ENCODE measurements at regions not wholly inside any gene's neighbourhood (a gene's known extent, or its start where the extent isn't known, plus 50 kb on each side); places are given as distances from the start of the nearest gene placed in this dataset.

DNA sequence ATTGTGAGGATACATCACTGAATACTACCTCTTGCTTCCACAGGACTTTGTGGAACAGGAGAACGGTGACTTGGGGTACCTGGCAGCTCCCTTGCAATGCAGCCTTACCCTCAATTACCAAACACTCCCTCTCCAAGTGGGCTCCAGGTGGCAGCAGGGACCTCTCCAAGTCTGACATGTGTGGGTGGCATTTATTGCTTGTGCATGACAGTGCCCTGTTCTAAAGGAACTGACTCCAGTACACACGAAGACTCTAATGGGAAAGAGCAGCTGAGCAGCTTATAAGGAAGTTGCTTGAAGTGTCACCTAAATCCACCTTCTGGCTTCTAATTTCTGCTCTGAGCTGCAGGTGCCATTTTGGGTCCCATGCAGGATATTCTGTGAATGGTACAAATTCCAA is 174.1 kb upstream of the SLCO3A1 start (continued):
- TF ChIP-seq EZH2 (IDR thresholded peaks at IDR 0.05; ENCODE audit: low read depth, unreplicated experiment) (no peak), ZNF114 (CRISPR knock-in tag; IDR thresholded peaks at IDR 0.05) (no peak), STAT1 (IDR thresholded peaks at IDR 0.05; ENCODE audit: unreplicated experiment) (no peak)
- TF ChIP-seq, protein P1, sequence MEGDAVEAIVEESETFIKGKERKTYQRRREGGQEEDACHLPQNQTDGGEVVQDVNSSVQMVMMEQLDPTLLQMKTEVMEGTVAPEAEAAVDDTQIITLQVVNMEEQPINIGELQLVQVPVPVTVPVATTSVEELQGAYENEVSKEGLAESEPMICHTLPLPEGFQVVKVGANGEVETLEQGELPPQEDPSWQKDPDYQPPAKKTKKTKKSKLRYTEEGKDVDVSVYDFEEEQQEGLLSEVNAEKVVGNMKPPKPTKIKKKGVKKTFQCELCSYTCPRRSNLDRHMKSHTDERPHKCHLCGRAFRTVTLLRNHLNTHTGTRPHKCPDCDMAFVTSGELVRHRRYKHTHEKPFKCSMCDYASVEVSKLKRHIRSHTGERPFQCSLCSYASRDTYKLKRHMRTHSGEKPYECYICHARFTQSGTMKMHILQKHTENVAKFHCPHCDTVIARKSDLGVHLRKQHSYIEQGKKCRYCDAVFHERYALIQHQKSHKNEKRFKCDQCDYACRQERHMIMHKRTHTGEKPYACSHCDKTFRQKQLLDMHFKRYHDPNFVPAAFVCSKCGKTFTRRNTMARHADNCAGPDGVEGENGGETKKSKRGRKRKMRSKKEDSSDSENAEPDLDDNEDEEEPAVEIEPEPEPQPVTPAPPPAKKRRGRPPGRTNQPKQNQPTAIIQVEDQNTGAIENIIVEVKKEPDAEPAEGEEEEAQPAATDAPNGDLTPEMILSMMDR (conservative IDR thresholded peaks at IDR 0.05; ENCODE audit: low read depth in 2 of 2), result peak in 1 of 2 experiments; percentile 38; a peak in 2 of 4 replicates
- TF ChIP-seq, protein P2, sequence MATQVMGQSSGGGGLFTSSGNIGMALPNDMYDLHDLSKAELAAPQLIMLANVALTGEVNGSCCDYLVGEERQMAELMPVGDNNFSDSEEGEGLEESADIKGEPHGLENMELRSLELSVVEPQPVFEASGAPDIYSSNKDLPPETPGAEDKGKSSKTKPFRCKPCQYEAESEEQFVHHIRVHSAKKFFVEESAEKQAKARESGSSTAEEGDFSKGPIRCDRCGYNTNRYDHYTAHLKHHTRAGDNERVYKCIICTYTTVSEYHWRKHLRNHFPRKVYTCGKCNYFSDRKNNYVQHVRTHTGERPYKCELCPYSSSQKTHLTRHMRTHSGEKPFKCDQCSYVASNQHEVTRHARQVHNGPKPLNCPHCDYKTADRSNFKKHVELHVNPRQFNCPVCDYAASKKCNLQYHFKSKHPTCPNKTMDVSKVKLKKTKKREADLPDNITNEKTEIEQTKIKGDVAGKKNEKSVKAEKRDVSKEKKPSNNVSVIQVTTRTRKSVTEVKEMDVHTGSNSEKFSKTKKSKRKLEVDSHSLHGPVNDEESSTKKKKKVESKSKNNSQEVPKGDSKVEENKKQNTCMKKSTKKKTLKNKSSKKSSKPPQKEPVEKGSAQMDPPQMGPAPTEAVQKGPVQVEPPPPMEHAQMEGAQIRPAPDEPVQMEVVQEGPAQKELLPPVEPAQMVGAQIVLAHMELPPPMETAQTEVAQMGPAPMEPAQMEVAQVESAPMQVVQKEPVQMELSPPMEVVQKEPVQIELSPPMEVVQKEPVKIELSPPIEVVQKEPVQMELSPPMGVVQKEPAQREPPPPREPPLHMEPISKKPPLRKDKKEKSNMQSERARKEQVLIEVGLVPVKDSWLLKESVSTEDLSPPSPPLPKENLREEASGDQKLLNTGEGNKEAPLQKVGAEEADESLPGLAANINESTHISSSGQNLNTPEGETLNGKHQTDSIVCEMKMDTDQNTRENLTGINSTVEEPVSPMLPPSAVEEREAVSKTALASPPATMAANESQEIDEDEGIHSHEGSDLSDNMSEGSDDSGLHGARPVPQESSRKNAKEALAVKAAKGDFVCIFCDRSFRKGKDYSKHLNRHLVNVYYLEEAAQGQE (IDR thresholded peaks at IDR 0.05; ENCODE audit: unreplicated experiment), result no peak
- TF ChIP-seq, protein P3, sequence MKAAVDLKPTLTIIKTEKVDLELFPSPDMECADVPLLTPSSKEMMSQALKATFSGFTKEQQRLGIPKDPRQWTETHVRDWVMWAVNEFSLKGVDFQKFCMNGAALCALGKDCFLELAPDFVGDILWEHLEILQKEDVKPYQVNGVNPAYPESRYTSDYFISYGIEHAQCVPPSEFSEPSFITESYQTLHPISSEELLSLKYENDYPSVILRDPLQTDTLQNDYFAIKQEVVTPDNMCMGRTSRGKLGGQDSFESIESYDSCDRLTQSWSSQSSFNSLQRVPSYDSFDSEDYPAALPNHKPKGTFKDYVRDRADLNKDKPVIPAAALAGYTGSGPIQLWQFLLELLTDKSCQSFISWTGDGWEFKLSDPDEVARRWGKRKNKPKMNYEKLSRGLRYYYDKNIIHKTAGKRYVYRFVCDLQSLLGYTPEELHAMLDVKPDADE (IDR thresholded peaks at IDR 0.05), result no peak

DNA sequence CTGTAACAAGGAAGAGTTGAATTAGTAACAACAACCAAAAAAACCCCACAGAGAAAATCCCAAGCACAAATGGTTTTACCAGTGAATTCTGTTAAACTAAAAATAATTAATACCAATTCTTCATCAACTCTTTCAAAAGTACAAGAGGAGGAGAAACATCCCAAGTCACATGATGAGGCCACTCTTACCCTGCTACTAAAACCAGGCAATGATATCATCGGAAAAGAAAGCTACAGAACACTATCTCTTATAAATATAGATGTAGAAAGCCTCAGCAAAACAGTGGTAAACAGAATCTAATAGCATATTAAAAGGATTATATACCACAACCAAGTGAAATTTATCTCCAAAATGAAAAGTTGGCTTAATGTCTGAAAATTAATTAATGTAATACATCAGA is 168.1 kb upstream of the SLCO3A1 start:
- no peaks in the 10 kb centered on the region for H3K36me3 Mint-ChIP-seq (ENCODE audit: low read depth)
- Histone ChIP-seq H3K4me1 (ENCODE audit: insufficient read depth) (no peaks in the 10 kb centered on the region), H3K9me2 (ENCODE audit: insufficient read depth) (0 out of 2 replicates have a peak, but pooled peaks cover 2% of the 10 kb centered on the region), H3K4me2 (no peak overlapping the region), H2AFZ (no peak overlapping the region), H3K27me3 (ENCODE audit: insufficient read depth) (no peaks in the 10 kb centered on the region), H3K79me2 (replicated peaks; ENCODE audit: insufficient read depth) (no peaks in the 10 kb centered on the region), H3K4me3 (no peak overlapping the region), H3K36me3 (ENCODE audit: insufficient read depth) (no peaks in the 10 kb centered on the region), H4K20me1 (replicated peaks; ENCODE audit: insufficient read depth) (no peaks in the 10 kb centered on the region), H3K27ac (ENCODE audit: low read depth) (no peak overlapping the region), H3F3A (replicated peaks; ENCODE audit: low read depth) (no peaks in the 10 kb centered on the region)
- H3K9me3 Mint-ChIP-seq, result no peaks in the 10 kb centered on the region
- no peak overlapping the region for H3K4me3 Mint-ChIP-seq
- TF ChIP-seq EZH2phosphoT487 (IDR thresholded peaks at IDR 0.05; ENCODE audit: unreplicated experiment) (no peak), POLR2AphosphoS5 (IDR thresholded peaks at IDR 0.05; ENCODE audit: low read depth) (no peak), CREB1 (CRISPR knock-in tag; IDR thresholded peaks at IDR 0.05; ENCODE audit: low read depth) (no peak), ZNF114 (CRISPR knock-in tag; IDR thresholded peaks at IDR 0.05) (no peak), EZH2 (IDR thresholded peaks at IDR 0.05; ENCODE audit: low read depth, unreplicated experiment) (no peak)
- TF ChIP-seq, protein P3 (IDR thresholded peaks at IDR 0.05), result no peak
- no peak overlapping the region for H3K27ac Mint-ChIP-seq
- peaks cover 2% of the 10 kb centered on the region for H3K27me3 Mint-ChIP-seq (ENCODE audit: insufficient read depth, low read depth, poor library complexity)
- DNase-seq (ENCODE audit: low spot score) (no peak), ATAC-seq (no peak)
- H3K4me1 Mint-ChIP-seq, result no peaks in the 10 kb centered on the region
